Endothelial cell of umbilical vein (primary cell): ENCODE measurements at regions not wholly inside any gene's neighbourhood (a gene's known extent, or its start where the extent isn't known, plus 50 kb on each side); places are given as distances from the start of the nearest gene placed in this dataset.

Experiments
- BruUV-seq: library from RNA; stranded (reverse); fragments of 400-500 nt; replicated peaks from 2 replicates; lab custom pipeline; 2021; lab: Mats Ljungman, UMichigan
- CTCF ChIA-PET: fragments of 300-600, 350-600 bp; sonication (Branson Sonifier 250); formaldehyde crosslinking; loops from one replicate; lab custom pipeline; 2021; ENCODE audit warnings: antibody characterized with exemption, inconsistent platforms; lab: Charles Lee
- POLR2A ChIA-PET: fragments of 300-600, 350-600 bp; sonication (Branson Sonifier 250); formaldehyde crosslinking; loops from one replicate; lab custom pipeline; 2021; ENCODE audit warnings: antibody characterized with exemption, inconsistent platforms; lab: Charles Lee
- DNase-seq: peaks from one replicate; pipeline ENCODE4 v3.0.0-alpha.2; 2011; ENCODE audit warnings: low read depth, low spot score
- FAIRE-seq: peaks from 2 replicates; lab custom pipeline; 2011; peaks lifted over from hg19 to GRCh38; lab: Jason Lieb, UNC
- H2AFZ ChIP-seq: 2 replicates; pipeline ENCODE4 v1.6.0; 2012; ENCODE audit warnings: low read depth, low read length, control low read depth, inconsistent platforms
- H3K27ac ChIP-seq: 2 replicates; pipeline ENCODE4 v1.5.1; 2011; ENCODE audit warnings: low read depth, mild to moderate bottlenecking, control low read depth, low read length, moderate library complexity; ENCODE audit not compliant: insufficient read depth
- H3K27me3 ChIP-seq, 2 experiments: 2 replicates each; pipeline versions ENCODE4 v1.6.0 to v1.6.1; 2011; ENCODE audit warnings: low read length in 2 of 2, mixed read lengths in 1 of 2; ENCODE audit not compliant: control insufficient read depth in 2 of 2, insufficient read depth in 2 of 2
- H3K36me3 ChIP-seq, 2 experiments: 2 replicates in 1 of 2; 3 replicates in 1 of 2; pipeline ENCODE4 v1.5.1; 2011; ENCODE audit warnings: low read length in 2 of 2, mild to moderate bottlenecking in 1 of 2, moderate library complexity in 1 of 2; ENCODE audit not compliant: control insufficient read depth in 2 of 2, insufficient read depth in 2 of 2; ENCODE audit errors: extremely low read depth in 1 of 2
- H3K4me1 ChIP-seq: 3 replicates; pipeline ENCODE4 v1.5.1; 2011; ENCODE audit warnings: mild to moderate bottlenecking, low read length; ENCODE audit not compliant: control insufficient read depth, insufficient read depth; ENCODE audit errors: extremely low read depth
- H3K4me2 ChIP-seq: 2 replicates; pipeline ENCODE4 v1.6.1; 2011; ENCODE audit warnings: low read length, control low read depth, mixed read lengths; ENCODE audit not compliant: insufficient read depth
- H3K4me3 ChIP-seq, 3 experiments: fragments of 200-600 bp in 1 of 3; sonication (generic), shearing (Covaris generic) in 1 of 3; replicated peaks in 1 of 3; 2 replicates each; pipeline ENCODE4 v1.5.1; 2011 to 2016; ENCODE audit warnings: control low read depth in 3 of 3, low read length in 3 of 3, mild to moderate bottlenecking in 2 of 3, inconsistent platforms in 1 of 3, low read depth in 1 of 3, moderate library complexity in 1 of 3; ENCODE audit not compliant: insufficient read depth in 1 of 3
- H3K79me2 ChIP-seq: 2 replicates; pipeline ENCODE4 v1.6.0; 2012; ENCODE audit warnings: low read length, inconsistent platforms; ENCODE audit not compliant: control insufficient read depth, insufficient read depth
- H3K9ac ChIP-seq: replicated peaks from 2 replicates; pipeline ENCODE3; 2011; ENCODE audit warnings: low read length, control low read depth; ENCODE audit not compliant: insufficient read depth; ENCODE audit errors: extremely low read depth
- H3K9me1 ChIP-seq: replicated peaks from 3 replicates; pipeline ENCODE4 v1.6.0; 2011; ENCODE audit warnings: mild to moderate bottlenecking, low read length; ENCODE audit not compliant: control insufficient read depth, insufficient read depth; ENCODE audit errors: extremely low read depth
- H3K9me3 ChIP-seq: replicated peaks from 2 replicates; pipeline ENCODE4 v1.5.1; 2012; ENCODE audit warnings: low read length, inconsistent platforms; ENCODE audit not compliant: control insufficient read depth, insufficient read depth
- H4K20me1 ChIP-seq: replicated peaks from 2 replicates; pipeline ENCODE3; 2011; ENCODE audit warnings: mild to moderate bottlenecking, low read length; ENCODE audit not compliant: control insufficient read depth, insufficient read depth; ENCODE audit errors: extremely low read depth
- CTCF ChIP-seq, 2 donors: IDR thresholded peaks; 1 replicate in 1 of 2; 2 replicates in 1 of 2; pipeline ENCODE4 v1.5.1; 2011; ENCODE audit warnings: low read length in 2 of 2, mild to moderate bottlenecking in 2 of 2, moderate library complexity in 2 of 2, control low read depth in 1 of 2, inconsistent platforms in 1 of 2, low read depth in 1 of 2; ENCODE audit not compliant: insufficient read depth in 1 of 2; ENCODE audit errors: extremely low read depth in 1 of 2
- EZH2 ChIP-seq: IDR thresholded peaks from 2 replicates; pipeline ENCODE4 v1.6.1; 2012; ENCODE audit warnings: borderline replicate concordance, low read depth, mild to moderate bottlenecking, moderate library complexity, low read length, inconsistent platforms; ENCODE audit not compliant: severe bottlenecking
- FOS ChIP-seq: IDR thresholded peaks from 2 replicates; pipeline ENCODE4 v1.6.1; 2011; ENCODE audit warnings: mild to moderate bottlenecking, low read length, moderate library complexity, borderline replicate concordance; ENCODE audit not compliant: insufficient read depth
- GATA2 ChIP-seq: IDR thresholded peaks from 2 replicates; pipeline ENCODE4 v1.7.0; 2011; ENCODE audit warnings: low read depth, mild to moderate bottlenecking, moderate library complexity, mixed read lengths, low read length; ENCODE audit not compliant: insufficient read length, insufficient read depth
- JUN ChIP-seq: IDR thresholded peaks from 2 replicates; pipeline ENCODE4 v1.6.1; 2011; ENCODE audit warnings: borderline replicate concordance, low read depth; ENCODE audit not compliant: insufficient read length, insufficient read depth
- MAX ChIP-seq: IDR thresholded peaks from 2 replicates; pipeline ENCODE4 v1.6.1; 2011; ENCODE audit not compliant: insufficient read depth, insufficient read length
- MYC ChIP-seq: IDR thresholded peaks from one replicate; pipeline ENCODE4 v1.6.1; 2011; ENCODE audit warnings: mild to moderate bottlenecking, low read depth, low read length
- POLR2A ChIP-seq: IDR thresholded peaks from 2 replicates; pipeline ENCODE4 v1.6.1; 2012; ENCODE audit warnings: low read depth, mild to moderate bottlenecking, control low read depth, low read length
- dilution Hi-C: fragments of 300-500 bp; cut with MboI; formaldehyde crosslinking; loops from one replicate; pipeline ENCODE4 v1.15.0; 2019; ENCODE audit warnings: low sequenced_read_pairs; ENCODE audit not compliant: extremely low pct_ligation_motif_present
- intact Hi-C: fragments of 100-400 bp; cut with micrococcal nuclease; formaldehyde crosslinking; loops from one replicate; pipeline ENCODE4 v1.10.0; 2022

GRCh38 chr1:88466011-88466410 lies 218.1 kb upstream of the PKN2 start:
- no peaks in the 10 kb centered on the region for H3K9me1 ChIP-seq

More at GRCh38 chr1:88466011-88466410, 218.1 kb upstream of the PKN2 start:
- Histone ChIP-seq H2AFZ (no peak overlapping the region), H3K4me1 (peaks cover 4% of the 10 kb centered on the region), H3K4me2 (no peak overlapping the region), H3K27me3 (peaks cover 10 to 18% of the 10 kb centered on the region in 2 experiments), H3K36me3 (no peaks in the 10 kb centered on the region), H3K79me2 (no peaks in the 10 kb centered on the region), H3K9ac (no peak overlapping the region), H4K20me1 (no peaks in the 10 kb centered on the region), H3K27ac (no peak overlapping the region), H3K9me3 (no peaks in the 10 kb centered on the region), H3K4me3 (no peak overlapping the region)
- intact Hi-C loops = no loop called here
- DNase-seq (no peak), FAIRE-seq (no peak)
- TF ChIP-seq FOS (no peak), JUN (no peak), CTCF (IDR thresholded peaks at IDR 0.05; ENCODE audit: extremely low read depth in 1 of 2, insufficient read depth in 1 of 2, low read depth in 1 of 2, low read length in 2 of 2) (no peak), MYC (no peak), MAX (no peak), GATA2 (no peak), POLR2A (no peak), EZH2 (no peak)
- CTCF ChIA-PET = no interaction called here
- BruUV-seq = no TSS peak
- POLR2A ChIA-PET = no interaction called here
- dilution Hi-C loops = no loop called here
